ENCODE measurements at regions not wholly inside any gene's neighbourhood (a gene's known extent, or its start where the extent isn't known, plus 50 kb on each side); places are given as distances from the start of the nearest gene placed in this dataset.

DNA sequence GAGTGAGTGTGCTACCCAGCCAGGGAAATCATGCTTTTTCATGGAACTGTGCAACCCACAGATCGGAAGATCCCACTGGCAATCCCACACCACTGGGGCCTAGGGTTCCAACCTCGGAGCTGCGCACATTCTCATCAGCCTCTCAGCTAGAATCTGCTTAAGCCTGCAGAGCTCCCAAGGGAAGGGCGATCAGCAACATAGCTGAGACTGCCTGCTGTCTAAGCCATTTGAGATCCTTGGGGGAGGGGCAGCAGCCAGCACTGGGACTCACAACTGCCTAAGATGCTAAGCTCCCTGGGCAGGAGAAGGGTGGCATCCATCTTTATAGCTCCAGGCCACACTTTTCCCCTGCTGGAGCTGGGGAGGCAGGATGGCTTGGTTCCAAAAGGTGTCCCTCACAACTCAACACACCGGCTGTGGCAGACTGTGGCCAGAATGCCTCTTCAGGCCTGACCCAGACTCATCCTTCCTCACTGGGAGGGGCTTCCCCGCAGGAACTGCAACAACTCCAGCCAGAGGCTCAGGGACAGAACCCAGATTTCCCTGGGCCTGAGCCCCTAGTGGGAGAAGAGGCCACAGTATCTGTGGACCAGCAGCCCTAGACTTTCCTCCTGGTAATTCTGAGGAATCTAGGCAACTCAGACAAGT, 1133.3 kb upstream of the PIK3C3 start:
- H3K4me3 ChIP-seq: no peak overlapping the region
- Mint-ChIP-seq H3K36me3 (ENCODE audit: low read depth) (no peaks in the 10 kb centered on the region; the same call in 2 of the 3 replicates), H3K4me1 (peaks cover 5% of the 10 kb centered on the region; the same call in 2 of the 3 replicates), H3K4me3 (no peak overlapping the region), H3K9me3 (peaks cover 3% of the 10 kb centered on the region), H3K27me3 (ENCODE audit: insufficient read depth, low read depth, poor library complexity) (peaks cover 7% of the 10 kb centered on the region), H3K27ac (no peak overlapping the region)
- H3K27me3 ChIP-seq (ENCODE audit: insufficient read depth): no peaks in the 10 kb centered on the region
- TF ChIP-seq, protein P1, sequence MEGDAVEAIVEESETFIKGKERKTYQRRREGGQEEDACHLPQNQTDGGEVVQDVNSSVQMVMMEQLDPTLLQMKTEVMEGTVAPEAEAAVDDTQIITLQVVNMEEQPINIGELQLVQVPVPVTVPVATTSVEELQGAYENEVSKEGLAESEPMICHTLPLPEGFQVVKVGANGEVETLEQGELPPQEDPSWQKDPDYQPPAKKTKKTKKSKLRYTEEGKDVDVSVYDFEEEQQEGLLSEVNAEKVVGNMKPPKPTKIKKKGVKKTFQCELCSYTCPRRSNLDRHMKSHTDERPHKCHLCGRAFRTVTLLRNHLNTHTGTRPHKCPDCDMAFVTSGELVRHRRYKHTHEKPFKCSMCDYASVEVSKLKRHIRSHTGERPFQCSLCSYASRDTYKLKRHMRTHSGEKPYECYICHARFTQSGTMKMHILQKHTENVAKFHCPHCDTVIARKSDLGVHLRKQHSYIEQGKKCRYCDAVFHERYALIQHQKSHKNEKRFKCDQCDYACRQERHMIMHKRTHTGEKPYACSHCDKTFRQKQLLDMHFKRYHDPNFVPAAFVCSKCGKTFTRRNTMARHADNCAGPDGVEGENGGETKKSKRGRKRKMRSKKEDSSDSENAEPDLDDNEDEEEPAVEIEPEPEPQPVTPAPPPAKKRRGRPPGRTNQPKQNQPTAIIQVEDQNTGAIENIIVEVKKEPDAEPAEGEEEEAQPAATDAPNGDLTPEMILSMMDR (conservative IDR thresholded peaks at IDR 0.05; ENCODE audit: low read depth in 2 of 2): no peak
- TF ChIP-seq ETS1 (IDR thresholded peaks at IDR 0.05) (no peak), POLR2AphosphoS5 (IDR thresholded peaks at IDR 0.05; ENCODE audit: low read depth) (no peak), CREB1 (CRISPR knock-in tag; IDR thresholded peaks at IDR 0.05; ENCODE audit: low read depth) (no peak), ZNF331 (CRISPR knock-in tag; IDR thresholded peaks at IDR 0.05; ENCODE audit: low read depth) (no peak), EZH2phosphoT487 (IDR thresholded peaks at IDR 0.05; ENCODE audit: unreplicated experiment) (no peak), ZNF114 (CRISPR knock-in tag; IDR thresholded peaks at IDR 0.05) (no peak), JUNB (IDR thresholded peaks at IDR 0.05; ENCODE audit: unreplicated experiment) (no peak), STAT1 (IDR thresholded peaks at IDR 0.05; ENCODE audit: unreplicated experiment) (no peak), EZH2 (IDR thresholded peaks at IDR 0.05; ENCODE audit: low read depth, unreplicated experiment) (no peak), NANOG (IDR thresholded peaks at IDR 0.05; ENCODE audit: borderline replicate concordance) (no peak)
- TF ChIP-seq, protein P2, sequence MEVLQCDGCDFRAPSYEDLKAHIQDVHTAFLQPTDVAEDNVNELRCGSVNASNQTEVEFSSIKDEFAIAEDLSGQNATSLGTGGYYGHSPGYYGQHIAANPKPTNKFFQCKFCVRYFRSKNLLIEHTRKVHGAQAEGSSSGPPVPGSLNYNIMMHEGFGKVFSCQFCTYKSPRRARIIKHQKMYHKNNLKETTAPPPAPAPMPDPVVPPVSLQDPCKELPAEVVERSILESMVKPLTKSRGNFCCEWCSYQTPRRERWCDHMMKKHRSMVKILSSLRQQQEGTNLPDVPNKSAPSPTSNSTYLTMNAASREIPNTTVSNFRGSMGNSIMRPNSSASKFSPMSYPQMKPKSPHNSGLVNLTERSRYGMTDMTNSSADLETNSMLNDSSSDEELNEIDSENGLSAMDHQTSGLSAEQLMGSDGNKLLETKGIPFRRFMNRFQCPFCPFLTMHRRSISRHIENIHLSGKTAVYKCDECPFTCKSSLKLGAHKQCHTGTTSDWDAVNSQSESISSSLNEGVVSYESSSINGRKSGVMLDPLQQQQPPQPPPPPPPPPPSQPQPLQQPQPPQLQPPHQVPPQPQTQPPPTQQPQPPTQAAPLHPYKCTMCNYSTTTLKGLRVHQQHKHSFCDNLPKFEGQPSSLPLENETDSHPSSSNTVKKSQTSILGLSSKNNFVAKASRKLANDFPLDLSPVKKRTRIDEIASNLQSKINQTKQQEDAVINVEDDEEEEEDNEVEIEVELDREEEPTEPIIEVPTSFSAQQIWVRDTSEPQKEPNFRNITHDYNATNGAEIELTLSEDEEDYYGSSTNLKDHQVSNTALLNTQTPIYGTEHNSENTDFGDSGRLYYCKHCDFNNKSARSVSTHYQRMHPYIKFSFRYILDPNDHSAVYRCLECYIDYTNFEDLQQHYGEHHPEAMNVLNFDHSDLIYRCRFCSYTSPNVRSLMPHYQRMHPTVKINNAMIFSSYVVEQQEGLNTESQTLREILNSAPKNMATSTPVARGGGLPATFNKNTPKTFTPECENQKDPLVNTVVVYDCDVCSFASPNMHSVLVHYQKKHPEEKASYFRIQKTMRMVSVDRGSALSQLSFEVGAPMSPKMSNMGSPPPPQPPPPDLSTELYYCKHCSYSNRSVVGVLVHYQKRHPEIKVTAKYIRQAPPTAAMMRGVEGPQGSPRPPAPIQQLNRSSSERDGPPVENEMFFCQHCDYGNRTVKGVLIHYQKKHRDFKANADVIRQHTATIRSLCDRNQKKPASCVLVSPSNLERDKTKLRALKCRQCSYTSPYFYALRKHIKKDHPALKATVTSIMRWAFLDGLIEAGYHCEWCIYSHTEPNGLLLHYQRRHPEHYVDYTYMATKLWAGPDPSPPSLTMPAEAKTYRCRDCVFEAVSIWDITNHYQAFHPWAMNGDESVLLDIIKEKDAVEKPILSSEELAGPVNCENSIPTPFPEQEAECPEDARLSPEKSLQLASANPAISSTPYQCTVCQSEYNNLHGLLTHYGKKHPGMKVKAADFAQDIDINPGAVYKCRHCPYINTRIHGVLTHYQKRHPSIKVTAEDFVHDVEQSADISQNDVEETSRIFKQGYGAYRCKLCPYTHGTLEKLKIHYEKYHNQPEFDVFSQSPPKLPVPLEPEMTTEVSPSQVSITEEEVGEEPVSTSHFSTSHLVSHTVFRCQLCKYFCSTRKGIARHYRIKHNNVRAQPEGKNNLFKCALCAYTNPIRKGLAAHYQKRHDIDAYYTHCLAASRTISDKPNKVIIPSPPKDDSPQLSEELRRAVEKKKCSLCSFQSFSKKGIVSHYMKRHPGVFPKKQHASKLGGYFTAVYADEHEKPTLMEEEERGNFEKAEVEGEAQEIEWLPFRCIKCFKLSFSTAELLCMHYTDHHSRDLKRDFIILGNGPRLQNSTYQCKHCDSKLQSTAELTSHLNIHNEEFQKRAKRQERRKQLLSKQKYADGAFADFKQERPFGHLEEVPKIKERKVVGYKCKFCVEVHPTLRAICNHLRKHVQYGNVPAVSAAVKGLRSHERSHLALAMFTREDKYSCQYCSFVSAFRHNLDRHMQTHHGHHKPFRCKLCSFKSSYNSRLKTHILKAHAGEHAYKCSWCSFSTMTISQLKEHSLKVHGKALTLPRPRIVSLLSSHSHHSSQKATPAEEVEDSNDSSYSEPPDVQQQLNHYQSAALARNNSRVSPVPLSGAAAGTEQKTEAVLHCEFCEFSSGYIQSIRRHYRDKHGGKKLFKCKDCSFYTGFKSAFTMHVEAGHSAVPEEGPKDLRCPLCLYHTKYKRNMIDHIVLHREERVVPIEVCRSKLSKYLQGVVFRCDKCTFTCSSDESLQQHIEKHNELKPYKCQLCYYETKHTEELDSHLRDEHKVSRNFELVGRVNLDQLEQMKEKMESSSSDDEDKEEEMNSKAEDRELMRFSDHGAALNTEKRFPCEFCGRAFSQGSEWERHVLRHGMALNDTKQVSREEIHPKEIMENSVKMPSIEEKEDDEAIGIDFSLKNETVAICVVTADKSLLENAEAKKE (CRISPR knock-in tag; IDR thresholded peaks at IDR 0.05): no peak
- TF ChIP-seq, protein P3, sequence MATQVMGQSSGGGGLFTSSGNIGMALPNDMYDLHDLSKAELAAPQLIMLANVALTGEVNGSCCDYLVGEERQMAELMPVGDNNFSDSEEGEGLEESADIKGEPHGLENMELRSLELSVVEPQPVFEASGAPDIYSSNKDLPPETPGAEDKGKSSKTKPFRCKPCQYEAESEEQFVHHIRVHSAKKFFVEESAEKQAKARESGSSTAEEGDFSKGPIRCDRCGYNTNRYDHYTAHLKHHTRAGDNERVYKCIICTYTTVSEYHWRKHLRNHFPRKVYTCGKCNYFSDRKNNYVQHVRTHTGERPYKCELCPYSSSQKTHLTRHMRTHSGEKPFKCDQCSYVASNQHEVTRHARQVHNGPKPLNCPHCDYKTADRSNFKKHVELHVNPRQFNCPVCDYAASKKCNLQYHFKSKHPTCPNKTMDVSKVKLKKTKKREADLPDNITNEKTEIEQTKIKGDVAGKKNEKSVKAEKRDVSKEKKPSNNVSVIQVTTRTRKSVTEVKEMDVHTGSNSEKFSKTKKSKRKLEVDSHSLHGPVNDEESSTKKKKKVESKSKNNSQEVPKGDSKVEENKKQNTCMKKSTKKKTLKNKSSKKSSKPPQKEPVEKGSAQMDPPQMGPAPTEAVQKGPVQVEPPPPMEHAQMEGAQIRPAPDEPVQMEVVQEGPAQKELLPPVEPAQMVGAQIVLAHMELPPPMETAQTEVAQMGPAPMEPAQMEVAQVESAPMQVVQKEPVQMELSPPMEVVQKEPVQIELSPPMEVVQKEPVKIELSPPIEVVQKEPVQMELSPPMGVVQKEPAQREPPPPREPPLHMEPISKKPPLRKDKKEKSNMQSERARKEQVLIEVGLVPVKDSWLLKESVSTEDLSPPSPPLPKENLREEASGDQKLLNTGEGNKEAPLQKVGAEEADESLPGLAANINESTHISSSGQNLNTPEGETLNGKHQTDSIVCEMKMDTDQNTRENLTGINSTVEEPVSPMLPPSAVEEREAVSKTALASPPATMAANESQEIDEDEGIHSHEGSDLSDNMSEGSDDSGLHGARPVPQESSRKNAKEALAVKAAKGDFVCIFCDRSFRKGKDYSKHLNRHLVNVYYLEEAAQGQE (IDR thresholded peaks at IDR 0.05; ENCODE audit: unreplicated experiment): no peak
- H3K9me2 ChIP-seq (ENCODE audit: insufficient read depth): peaks cover 10% of the 10 kb centered on the region; the same call in 1 of the 2 replicates
- ATAC-seq (no peak), DNase-seq (ENCODE audit: low spot score) (no peak)
- H3K4me2 ChIP-seq: no peak overlapping the region
- no peaks in the 10 kb centered on the region for H3F3A ChIP-seq (replicated peaks; ENCODE audit: low read depth)
- no peak overlapping the region; the same call in 1 of the 2 replicates for H2AFZ ChIP-seq
- H3K27ac ChIP-seq (ENCODE audit: low read depth): no peak overlapping the region
- H3K36me3 ChIP-seq (ENCODE audit: insufficient read depth): no peaks in the 10 kb centered on the region
- no peaks in the 10 kb centered on the region for H3K4me1 ChIP-seq (ENCODE audit: insufficient read depth)
- H3K79me2 ChIP-seq (replicated peaks; ENCODE audit: insufficient read depth): no peaks in the 10 kb centered on the region
- no peaks in the 10 kb centered on the region for H4K20me1 ChIP-seq (replicated peaks; ENCODE audit: insufficient read depth)

Measured in GM23338 (cell line).